Smooth muscle cell (in vitro differentiated cells): ENCODE measurements at regions not wholly inside any gene's neighbourhood (a gene's known extent, or its start where the extent isn't known, plus 50 kb on each side); places are given as distances from the start of the nearest gene placed in this dataset.

Source experiments
- DNase-seq: peaks from one replicate; lab custom pipeline; 2025; ENCODE audit not compliant: unreplicated experiment; lab: John Stamatoyannopoulos, UW
- H2AFZ ChIP-seq: fragments of 200-600 bp; sonication (generic); 2 replicates; pipeline ENCODE4 v1.6.0; 2016; ENCODE audit warnings: antibody characterized with exemption, low read depth, mild to moderate bottlenecking
- H3F3A ChIP-seq: fragments of 200-600 bp; sonication (generic); 2 replicates; pipeline ENCODE4 v1.6.0; 2017; ENCODE audit warnings: antibody characterized with exemption, low read depth
- H3K27ac ChIP-seq: fragments of 200-600 bp; sonication (generic); 2 replicates; pipeline ENCODE4 v1.5.1; 2016; ENCODE audit warnings: low read depth, mild to moderate bottlenecking
- H3K27me3 ChIP-seq: fragments of 200-600 bp; sonication (generic); 2 replicates; pipeline ENCODE4 v1.6.1; 2016; ENCODE audit warnings: low read depth, mild to moderate bottlenecking
- H3K36me3 ChIP-seq: fragments of 200-600 bp; sonication (generic); 2 replicates; pipeline ENCODE4 v1.5.1; 2016; ENCODE audit warnings: low read depth
- H3K4me1 ChIP-seq: fragments of 200-600 bp; sonication (generic); 2 replicates; pipeline ENCODE4 v1.5.1; 2016; ENCODE audit warnings: low read depth
- H3K4me2 ChIP-seq: fragments of 200-600 bp; sonication (generic); 2 replicates; pipeline ENCODE4 v1.6.0; 2016; ENCODE audit warnings: mild to moderate bottlenecking
- H3K4me3 ChIP-seq: fragments of 200-600 bp; sonication (generic); 2 replicates; pipeline ENCODE4 v1.5.1; 2016; ENCODE audit warnings: mild to moderate bottlenecking
- H3K79me2 ChIP-seq: fragments of 200-600 bp; sonication (generic); 2 replicates; pipeline ENCODE4 v1.6.0; 2016; ENCODE audit warnings: low read depth, mild to moderate bottlenecking
- H3K9ac ChIP-seq: fragments of 200-600 bp; sonication (generic); 2 replicates; pipeline ENCODE4 v1.6.0; 2016; ENCODE audit warnings: low read depth
- H3K9me3 ChIP-seq: fragments of 200-600 bp; sonication (generic); replicated peaks from 2 replicates; pipeline ENCODE4 v1.5.1; 2016; ENCODE audit warnings: low read depth
- H4K20me1 ChIP-seq: fragments of 200-600 bp; sonication (generic); 2 replicates; pipeline ENCODE4 v1.6.0; 2016; ENCODE audit warnings: low read depth
- WGBS: methylation state at CpG from one replicate; pipeline ENCODE4 v1.1.7; 2016; ENCODE audit warnings: low lambda C conversion rate; 5-methylcytosine and 5-hydroxymethylcytosine counted together
- TF ChIP-seq, protein P1 (sequence below): fragments of 200-600 bp; sonication (generic); IDR thresholded peaks from 2 replicates; pipeline ENCODE4 v1.5.1; 2017; ENCODE audit warnings: borderline replicate concordance, mild to moderate bottlenecking, antibody characterized with exemption; ENCODE audit not compliant: insufficient read depth, poor library complexity, severe bottlenecking

DNA sequence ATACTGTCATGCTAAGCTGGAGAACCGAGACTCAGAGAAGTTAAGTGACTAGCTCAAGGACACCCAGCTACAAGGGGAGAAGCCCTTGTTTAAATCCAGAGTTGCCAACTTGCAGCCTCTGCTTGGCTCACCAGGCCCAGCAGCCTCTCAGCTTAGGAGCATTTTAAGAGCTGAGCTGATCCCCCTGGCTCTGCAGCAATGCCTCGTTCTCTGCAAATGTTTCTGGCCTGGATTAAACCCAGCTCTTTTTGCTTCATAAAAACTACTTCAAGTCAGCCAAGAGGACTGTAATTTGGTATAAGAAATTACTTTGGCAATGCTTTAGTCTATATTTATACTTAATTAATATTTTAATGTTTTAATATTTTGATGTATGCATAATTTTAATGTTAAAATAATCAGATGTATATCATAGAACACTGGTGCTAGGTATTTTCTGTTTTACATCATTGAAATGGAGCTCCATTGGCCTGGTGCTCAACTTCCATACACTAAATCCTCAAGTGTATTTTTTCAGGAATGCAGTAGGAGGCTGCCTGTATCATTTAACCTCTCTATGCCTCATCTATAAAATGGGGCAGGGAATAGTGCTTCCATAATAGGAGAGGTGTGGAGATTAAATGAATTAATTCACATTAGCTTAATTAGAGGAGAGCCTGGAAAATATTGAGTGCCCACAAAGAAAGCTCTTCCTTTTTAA lies 184.2 kb downstream of the EMX2 start:
- H3K9me3 ChIP-seq, result no peaks in the 10 kb centered on the region
- 73% methylated on average over 2 of the region's 2 CpGs for WGBS

DNA sequence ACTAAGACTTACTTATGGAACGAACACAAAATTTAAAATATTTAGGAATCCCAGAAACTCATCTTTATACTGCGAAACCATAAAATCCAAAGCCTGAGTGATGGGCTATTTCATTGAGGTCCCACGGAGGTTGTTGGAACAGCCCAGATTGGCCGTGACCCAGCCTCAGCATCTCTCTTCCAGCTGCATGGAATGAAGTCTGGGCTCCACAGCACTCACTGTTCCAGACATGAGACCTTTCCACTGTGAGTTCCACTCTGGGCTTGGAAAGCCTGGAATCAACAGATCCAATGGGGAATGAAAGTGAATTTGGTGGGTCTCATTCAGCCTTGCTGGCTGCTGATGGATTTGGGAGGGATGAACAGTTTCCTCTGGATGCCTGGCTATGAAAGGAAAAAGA lies 184.9 kb downstream of the EMX2 start:
- Histone ChIP-seq H3K4me3 (no peak overlapping the region), H3K4me1 (no peaks in the 10 kb centered on the region), H3F3A (no peaks in the 10 kb centered on the region), H4K20me1 (no peaks in the 10 kb centered on the region), H3K79me2 (no peaks in the 10 kb centered on the region), H3K9ac (no peak overlapping the region), H3K4me2 (no peak overlapping the region), H3K27ac (no peak overlapping the region), H2AFZ (no peak overlapping the region), H3K9me3 (no peaks in the 10 kb centered on the region), H3K27me3 (peaks cover 47% of the 10 kb centered on the region), H3K36me3 (no peaks in the 10 kb centered on the region)
- no peak for DNase-seq
- TF ChIP-seq, protein P1, sequence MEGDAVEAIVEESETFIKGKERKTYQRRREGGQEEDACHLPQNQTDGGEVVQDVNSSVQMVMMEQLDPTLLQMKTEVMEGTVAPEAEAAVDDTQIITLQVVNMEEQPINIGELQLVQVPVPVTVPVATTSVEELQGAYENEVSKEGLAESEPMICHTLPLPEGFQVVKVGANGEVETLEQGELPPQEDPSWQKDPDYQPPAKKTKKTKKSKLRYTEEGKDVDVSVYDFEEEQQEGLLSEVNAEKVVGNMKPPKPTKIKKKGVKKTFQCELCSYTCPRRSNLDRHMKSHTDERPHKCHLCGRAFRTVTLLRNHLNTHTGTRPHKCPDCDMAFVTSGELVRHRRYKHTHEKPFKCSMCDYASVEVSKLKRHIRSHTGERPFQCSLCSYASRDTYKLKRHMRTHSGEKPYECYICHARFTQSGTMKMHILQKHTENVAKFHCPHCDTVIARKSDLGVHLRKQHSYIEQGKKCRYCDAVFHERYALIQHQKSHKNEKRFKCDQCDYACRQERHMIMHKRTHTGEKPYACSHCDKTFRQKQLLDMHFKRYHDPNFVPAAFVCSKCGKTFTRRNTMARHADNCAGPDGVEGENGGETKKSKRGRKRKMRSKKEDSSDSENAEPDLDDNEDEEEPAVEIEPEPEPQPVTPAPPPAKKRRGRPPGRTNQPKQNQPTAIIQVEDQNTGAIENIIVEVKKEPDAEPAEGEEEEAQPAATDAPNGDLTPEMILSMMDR, result no peak
- WGBS, result 83% methylated on average over 4 of the region's 4 CpGs

More for the DNA sequence above, 184.2 kb downstream of the EMX2 start:
- no peak overlapping the region for H2AFZ ChIP-seq
- H3K4me2 ChIP-seq, result no peak overlapping the region
- H3K79me2 ChIP-seq, result no peaks in the 10 kb centered on the region
- TF ChIP-seq, protein P1, result no peak
- no peaks in the 10 kb centered on the region for H3K36me3 ChIP-seq
- H4K20me1 ChIP-seq, result no peaks in the 10 kb centered on the region
- no peaks in the 10 kb centered on the region for H3F3A ChIP-seq
- H3K9ac ChIP-seq, result no peak overlapping the region
- DNase-seq, result no peak
- H3K27me3 ChIP-seq, result peaks cover 40% of the 10 kb centered on the region
- H3K27ac ChIP-seq, result no peak overlapping the region
- no peak overlapping the region for H3K4me3 ChIP-seq
- H3K4me1 ChIP-seq, result peaks cover under 1% of the 10 kb centered on the region

DNA sequence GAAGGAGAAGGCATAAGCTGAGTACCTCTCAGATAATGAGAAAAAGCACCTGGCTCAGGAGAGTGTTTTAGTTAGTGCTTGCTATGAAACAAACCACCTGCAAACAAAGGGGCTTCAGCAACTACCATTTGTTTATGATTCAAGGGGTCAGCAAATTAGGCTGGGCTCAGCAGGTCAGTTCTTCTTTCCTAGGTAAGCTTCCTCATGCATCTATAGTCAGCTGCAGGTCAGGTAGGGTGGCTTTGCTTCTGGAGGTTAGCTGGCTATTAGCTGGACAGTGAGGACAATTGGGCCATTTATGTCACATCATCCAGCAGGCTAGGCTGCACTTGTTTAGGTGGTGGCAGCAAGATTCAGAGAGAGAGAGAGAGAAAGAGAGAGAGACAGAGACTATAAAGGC lies 185.5 kb downstream of the EMX2 start:
- H3F3A ChIP-seq, result no peaks in the 10 kb centered on the region
- H3K9ac ChIP-seq, result no peak overlapping the region
- no peak overlapping the region for H3K27ac ChIP-seq
- no peak overlapping the region for H3K4me2 ChIP-seq
- H3K4me3 ChIP-seq, result no peak overlapping the region
- no peaks in the 10 kb centered on the region for H3K79me2 ChIP-seq
- H3K4me1 ChIP-seq, result no peaks in the 10 kb centered on the region
- TF ChIP-seq, protein P1, result no peak
- no peaks in the 10 kb centered on the region for H3K36me3 ChIP-seq
- no peaks in the 10 kb centered on the region for H4K20me1 ChIP-seq
- no peak overlapping the region for H2AFZ ChIP-seq
- H3K27me3 ChIP-seq, result peaks cover 54% of the 10 kb centered on the region
- DNase-seq, result no peak
- no peaks in the 10 kb centered on the region for H3K9me3 ChIP-seq

DNA sequence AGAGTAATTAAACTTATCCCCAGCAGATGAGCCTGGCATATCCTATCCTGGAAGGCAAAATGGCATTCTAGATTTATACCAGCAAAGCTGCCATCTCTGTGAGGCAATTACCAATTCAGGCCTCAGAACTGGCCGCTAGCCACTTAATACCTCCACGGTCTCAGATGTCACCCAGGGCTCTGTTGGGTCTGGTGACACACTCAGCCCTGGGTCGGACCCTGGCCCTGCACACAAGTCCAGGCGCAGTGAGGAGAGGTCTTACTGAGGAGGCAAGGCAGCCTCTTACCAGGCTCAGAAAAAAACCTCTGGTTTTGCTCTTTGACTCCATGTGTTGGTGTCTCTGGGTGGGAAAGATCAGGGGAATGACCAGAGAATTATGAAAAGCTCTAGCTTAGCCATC lies 186.6 kb downstream of the EMX2 start:
- no peak overlapping the region for H3K27ac ChIP-seq
- H4K20me1 ChIP-seq, result no peaks in the 10 kb centered on the region
- TF ChIP-seq, protein P1, result no peak
- H2AFZ ChIP-seq, result no peak overlapping the region
- WGBS, result 95% methylated on average over 4 of the region's 4 CpGs
- H3K9me3 ChIP-seq, result no peaks in the 10 kb centered on the region
- H3K9ac ChIP-seq, result no peak overlapping the region
- DNase-seq, result no peak
- no peak overlapping the region for H3K4me3 ChIP-seq
- no peak overlapping the region for H3K4me2 ChIP-seq
- no peaks in the 10 kb centered on the region for H3K79me2 ChIP-seq
- H3K36me3 ChIP-seq, result no peaks in the 10 kb centered on the region
- no peaks in the 10 kb centered on the region for H3F3A ChIP-seq
- peaks cover 65% of the 10 kb centered on the region for H3K27me3 ChIP-seq
- peaks cover 4% of the 10 kb centered on the region for H3K4me1 ChIP-seq
